Astrocyte of the spinal cord (primary cell): ENCODE measurements at regions not wholly inside any gene's neighbourhood (a gene's known extent, or its start where the extent isn't known, plus 50 kb on each side); places are given as distances from the start of the nearest gene placed in this dataset.

Experiments
- DNase-seq: peaks from one replicate; pipeline ENCODE4 v3.0.0; 2011; ENCODE audit warnings: low read depth, low spot score
- H3K4me3 ChIP-seq: 2 replicates; pipeline ENCODE4 v1.5.1; 2011; ENCODE audit warnings: low read depth, mild to moderate bottlenecking, low read length, moderate library complexity
- in situ Hi-C: cut with HindIII; loops from 2 replicates; pipeline ENCODE4 v1.10.0; 2017; ENCODE audit warnings: low sequenced_read_pairs
- TF ChIP-seq, protein P1 (sequence below): IDR thresholded peaks from 2 replicates; pipeline ENCODE4 v1.5.1; 2012; ENCODE audit warnings: low read depth, mild to moderate bottlenecking, low read length, inconsistent platforms

DNA sequence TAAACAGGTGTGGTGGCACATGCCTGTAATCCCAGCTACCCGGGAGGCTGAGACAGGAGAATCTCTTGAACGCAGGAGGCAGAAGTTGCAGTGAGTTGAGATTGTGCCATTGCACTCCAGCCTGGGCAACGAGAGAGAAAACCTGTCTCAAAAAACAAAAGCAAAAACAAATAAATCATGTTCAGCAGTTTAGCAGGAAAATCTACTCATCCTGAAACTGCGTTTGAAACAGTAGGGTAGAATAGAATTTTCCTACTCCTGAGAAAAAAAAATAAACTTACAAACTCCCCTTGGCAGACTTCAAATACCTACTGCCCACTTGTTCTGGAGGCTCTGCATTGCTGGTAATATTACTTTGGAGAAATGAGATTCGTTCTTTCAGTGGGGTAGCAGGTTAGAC is 367.7 kb downstream of the GADD45G start:
- H3K4me3 ChIP-seq: no peak overlapping the region
- in situ Hi-C loops: no loop called here
- TF ChIP-seq, protein P1, sequence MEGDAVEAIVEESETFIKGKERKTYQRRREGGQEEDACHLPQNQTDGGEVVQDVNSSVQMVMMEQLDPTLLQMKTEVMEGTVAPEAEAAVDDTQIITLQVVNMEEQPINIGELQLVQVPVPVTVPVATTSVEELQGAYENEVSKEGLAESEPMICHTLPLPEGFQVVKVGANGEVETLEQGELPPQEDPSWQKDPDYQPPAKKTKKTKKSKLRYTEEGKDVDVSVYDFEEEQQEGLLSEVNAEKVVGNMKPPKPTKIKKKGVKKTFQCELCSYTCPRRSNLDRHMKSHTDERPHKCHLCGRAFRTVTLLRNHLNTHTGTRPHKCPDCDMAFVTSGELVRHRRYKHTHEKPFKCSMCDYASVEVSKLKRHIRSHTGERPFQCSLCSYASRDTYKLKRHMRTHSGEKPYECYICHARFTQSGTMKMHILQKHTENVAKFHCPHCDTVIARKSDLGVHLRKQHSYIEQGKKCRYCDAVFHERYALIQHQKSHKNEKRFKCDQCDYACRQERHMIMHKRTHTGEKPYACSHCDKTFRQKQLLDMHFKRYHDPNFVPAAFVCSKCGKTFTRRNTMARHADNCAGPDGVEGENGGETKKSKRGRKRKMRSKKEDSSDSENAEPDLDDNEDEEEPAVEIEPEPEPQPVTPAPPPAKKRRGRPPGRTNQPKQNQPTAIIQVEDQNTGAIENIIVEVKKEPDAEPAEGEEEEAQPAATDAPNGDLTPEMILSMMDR: no peak
- no peak for DNase-seq

DNA sequence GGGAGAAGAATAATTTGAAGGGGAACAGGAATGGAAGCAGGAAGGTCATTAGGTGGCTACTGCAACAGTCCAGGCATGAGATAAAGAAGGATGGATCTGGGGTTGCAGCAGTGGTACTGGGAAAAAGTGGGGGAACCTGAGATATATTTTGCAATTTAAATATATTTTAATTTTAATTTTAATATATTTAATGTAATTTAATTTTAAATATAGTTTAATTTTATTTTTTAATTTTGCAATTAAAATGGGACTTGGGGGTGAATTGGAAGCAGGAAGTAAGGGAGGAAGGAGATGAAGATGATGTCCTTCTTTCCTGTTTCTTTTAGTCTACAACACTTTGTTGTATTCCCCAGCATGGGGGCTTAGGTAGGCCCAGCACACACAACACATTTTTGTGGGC is 369.8 kb downstream of the GADD45G start:
- in situ Hi-C loops: no loop called here
- DNase-seq: no peak
- TF ChIP-seq, protein P1: no peak
- H3K4me3 ChIP-seq: no peak overlapping the region

DNA sequence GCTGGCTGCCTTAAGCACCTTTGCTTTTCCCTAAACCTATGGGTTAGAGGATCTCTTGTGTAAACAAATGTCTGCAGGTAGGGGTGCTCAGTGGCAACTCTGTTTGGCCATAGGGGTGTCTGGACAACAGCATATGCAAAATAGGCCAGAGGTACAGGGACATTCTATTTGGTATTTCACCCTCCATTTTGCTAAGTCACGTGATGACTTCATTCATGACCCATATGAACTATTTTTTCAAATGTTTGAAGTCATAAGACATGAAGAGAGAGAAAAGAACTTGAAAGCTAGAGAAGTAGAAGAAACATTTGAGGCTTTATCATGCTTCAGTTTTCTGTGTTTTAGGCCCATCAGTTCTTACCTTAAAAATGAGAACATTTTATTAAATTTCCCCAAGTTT is 370.2 kb downstream of the GADD45G start:
- H3K4me3 ChIP-seq: no peak overlapping the region
- in situ Hi-C loops: no loop called here
- DNase-seq: no peak
- TF ChIP-seq, protein P1: no peak

DNA sequence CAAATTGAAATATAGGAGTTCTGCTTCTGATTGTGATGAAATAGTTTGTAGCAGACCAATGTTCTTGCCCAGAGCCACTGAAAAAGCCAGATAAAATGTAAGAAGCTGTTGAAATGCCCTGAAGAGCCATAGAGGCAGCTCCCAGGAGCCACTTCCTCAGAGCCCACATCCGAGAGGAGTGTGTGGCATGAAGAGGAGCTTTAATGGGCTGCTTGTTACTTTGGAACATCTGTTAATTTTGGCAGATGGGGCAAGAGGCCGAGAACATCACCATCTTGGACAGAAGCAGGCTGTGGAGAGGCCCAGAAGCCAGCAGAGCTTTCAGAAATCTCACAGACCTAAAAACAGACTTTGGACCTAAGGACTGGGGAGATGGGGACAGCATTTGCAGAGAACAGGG is 370.8 kb downstream of the GADD45G start:
- DNase-seq: no peak
- H3K4me3 ChIP-seq: no peak overlapping the region
- in situ Hi-C loops: no loop called here
- TF ChIP-seq, protein P1: no peak

DNA sequence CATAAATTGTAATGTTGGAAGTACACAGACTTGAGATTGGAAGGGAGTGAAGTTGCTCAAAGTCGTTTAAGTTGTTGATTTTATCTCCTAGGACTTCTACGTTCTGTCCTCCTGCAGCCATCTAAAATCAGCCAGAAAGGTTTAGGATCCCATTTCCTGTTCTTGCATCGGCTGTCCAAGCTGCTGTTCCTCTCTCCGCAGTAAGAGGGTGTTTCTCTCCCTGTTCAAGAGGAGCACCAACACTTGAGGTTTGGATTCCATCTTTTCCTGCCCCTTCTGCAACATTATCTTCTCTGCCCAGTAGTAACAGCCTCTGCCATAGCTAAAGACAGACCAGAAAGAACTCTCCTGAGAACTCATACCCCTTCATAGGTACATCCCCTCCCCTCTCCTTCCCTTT is 373.4 kb downstream of the GADD45G start:
- no peak overlapping the region for H3K4me3 ChIP-seq
- peak; percentile 22 for DNase-seq
- in situ Hi-C loops: no loop called here
- TF ChIP-seq, protein P1: peak; percentile 47

DNA sequence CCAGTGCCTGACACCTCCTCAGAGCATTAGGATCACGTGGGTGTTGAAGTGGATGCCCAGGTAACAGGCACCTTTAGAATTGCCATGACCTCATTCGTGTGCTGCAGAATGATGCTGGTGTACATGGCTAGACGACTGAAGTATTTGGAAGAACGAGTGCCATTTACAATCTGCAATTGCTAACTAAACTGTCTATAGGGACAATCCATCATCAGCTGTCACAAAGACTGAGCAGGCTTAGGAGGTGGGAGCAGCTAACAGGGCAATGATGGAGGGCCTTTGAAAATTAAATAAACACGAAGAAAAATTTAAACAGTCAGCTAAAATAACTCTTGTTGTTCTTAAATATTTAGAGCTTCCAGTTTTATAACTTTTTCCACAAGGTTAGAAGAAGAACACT is 375.8 kb downstream of the GADD45G start:
- H3K4me3 ChIP-seq: no peak overlapping the region
- TF ChIP-seq, protein P1: no peak
- in situ Hi-C loops: no loop called here
- DNase-seq: no peak

DNA sequence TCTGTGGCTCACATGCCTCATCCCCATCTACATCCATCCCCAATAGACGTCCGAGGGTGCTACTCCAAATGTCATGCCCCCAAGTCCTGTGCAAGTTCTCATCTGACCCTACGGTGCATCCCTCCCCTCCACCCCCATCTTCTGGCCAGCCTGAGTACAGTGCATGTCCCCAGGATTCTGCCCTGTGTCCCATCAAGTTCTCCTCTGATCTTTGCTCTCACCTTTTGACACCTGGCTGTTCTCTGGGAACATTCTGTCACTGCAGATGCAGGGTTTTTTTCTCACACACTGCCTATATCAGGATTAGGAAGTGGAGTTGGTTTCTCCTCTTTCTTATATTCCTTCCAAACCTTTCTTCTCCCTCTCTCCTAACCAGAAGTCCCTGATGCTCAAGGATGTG is 377.2 kb downstream of the GADD45G start:
- no peak overlapping the region for H3K4me3 ChIP-seq
- TF ChIP-seq, protein P1: no peak
- in situ Hi-C loops: no loop called here
- no peak for DNase-seq
